ENCODE measurements at regions not wholly inside any gene's neighbourhood (a gene's known extent, or its start where the extent isn't known, plus 50 kb on each side); places are given as distances from the start of the nearest gene placed in this dataset.

DNA sequence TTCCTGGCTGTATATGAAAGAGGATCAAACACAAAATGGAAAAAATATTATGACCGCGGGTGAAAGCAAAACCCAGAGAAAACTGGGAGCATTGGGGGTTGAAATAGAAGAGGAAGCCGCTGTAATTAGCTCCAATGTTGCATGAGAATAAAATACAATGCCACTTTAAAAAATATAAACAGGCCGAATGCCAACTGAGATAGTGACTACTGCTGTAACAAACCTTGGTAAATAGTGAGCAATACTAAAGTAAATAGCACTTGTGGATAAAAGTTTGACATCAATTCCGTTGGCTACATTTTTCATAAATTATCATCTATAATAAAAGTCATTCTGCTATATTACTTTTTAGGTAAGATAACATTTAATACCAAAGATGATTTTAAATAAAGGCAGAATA lies 395.8 kb upstream of the MIR17HG start:
- WGBS (ENCODE audit: extremely low coverage, insufficient coverage, insufficient read length), result no CpG with 5 or more reads among the region's 5 CpGs
- H3K79me2 ChIP-seq (ENCODE audit: control insufficient read depth, insufficient read depth, low read length, poor library complexity), result no peaks in the 10 kb centered on the region
- no peak overlapping the region for H3K23ac ChIP-seq (ENCODE audit: low read length)
- DNase-seq, result no peak
- H3K18ac ChIP-seq (ENCODE audit: low read length), result no peak overlapping the region
- H2AK5ac ChIP-seq (ENCODE audit: low read length), result no peak overlapping the region
- H4K8ac ChIP-seq (ENCODE audit: low read depth, low read length), result no peak overlapping the region
- no peak overlapping the region for H3K4me2 ChIP-seq (ENCODE audit: low read length)
- H2BK120ac ChIP-seq (ENCODE audit: insufficient read depth, low read length, poor library complexity), result no peak overlapping the region
- no peak overlapping the region for H3K9ac ChIP-seq (ENCODE audit: low read length)
- H2BK12ac ChIP-seq (ENCODE audit: low read length), result no peak overlapping the region
- no peak overlapping the region for H4K91ac ChIP-seq (ENCODE audit: low read depth, low read length)
- H3K9me3 ChIP-seq (ENCODE audit: insufficient read depth, low read depth, low read length), result peaks cover 1% of the 10 kb centered on the region
- no peak overlapping the region for H4K12ac ChIP-seq (ENCODE audit: low read depth, low read length)
- H3K36me3 ChIP-seq (ENCODE audit: control insufficient read depth in 1 of 2, insufficient read depth in 2 of 2, low read length in 2 of 2), result no peaks in the 10 kb centered on the region
- no peaks in the 10 kb centered on the region for H3K79me1 ChIP-seq (ENCODE audit: low read length)
- no peak overlapping the region for H3K14ac ChIP-seq (ENCODE audit: low read length)
- H3K4me3 ChIP-seq (ENCODE audit: low read depth, low read length), result no peak overlapping the region
- no peaks in the 10 kb centered on the region for H3K4me1 ChIP-seq (ENCODE audit: control insufficient read depth in 1 of 2, insufficient read depth in 2 of 2, low read length in 2 of 2)
- no peak overlapping the region for H3K27ac ChIP-seq (ENCODE audit: low read depth, low read length)
- H3K4ac ChIP-seq (ENCODE audit: low read depth, low read length), result no peak overlapping the region
- no peak overlapping the region for H2BK5ac ChIP-seq (ENCODE audit: low read depth, low read length, poor library complexity)
- H2AFZ ChIP-seq (ENCODE audit: insufficient read depth, low read length, poor library complexity), result no peak overlapping the region
- H3K27me3 ChIP-seq (ENCODE audit: insufficient read depth, low read length), result no peaks in the 10 kb centered on the region

DNA sequence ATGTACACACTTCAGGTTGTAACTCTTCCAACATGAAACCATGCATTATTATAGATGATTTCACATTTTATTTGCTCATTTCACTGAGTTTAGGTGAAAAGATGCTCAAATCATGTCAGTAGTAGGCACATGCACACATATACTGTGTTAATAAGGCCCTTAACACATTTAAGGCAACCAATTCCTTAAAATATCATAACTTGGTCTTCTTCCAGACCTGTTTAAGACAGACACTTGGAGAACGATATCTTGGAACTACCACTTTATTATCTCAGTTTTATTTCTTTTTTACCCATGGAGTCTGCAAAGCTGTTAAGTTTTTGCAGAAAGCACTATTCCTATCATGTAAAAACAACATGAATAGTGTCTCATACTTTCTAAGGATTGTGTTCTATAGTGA lies 395.2 kb upstream of the MIR17HG start:
- no peak overlapping the region for H2AFZ ChIP-seq (ENCODE audit: insufficient read depth, low read length, poor library complexity)

DNA sequence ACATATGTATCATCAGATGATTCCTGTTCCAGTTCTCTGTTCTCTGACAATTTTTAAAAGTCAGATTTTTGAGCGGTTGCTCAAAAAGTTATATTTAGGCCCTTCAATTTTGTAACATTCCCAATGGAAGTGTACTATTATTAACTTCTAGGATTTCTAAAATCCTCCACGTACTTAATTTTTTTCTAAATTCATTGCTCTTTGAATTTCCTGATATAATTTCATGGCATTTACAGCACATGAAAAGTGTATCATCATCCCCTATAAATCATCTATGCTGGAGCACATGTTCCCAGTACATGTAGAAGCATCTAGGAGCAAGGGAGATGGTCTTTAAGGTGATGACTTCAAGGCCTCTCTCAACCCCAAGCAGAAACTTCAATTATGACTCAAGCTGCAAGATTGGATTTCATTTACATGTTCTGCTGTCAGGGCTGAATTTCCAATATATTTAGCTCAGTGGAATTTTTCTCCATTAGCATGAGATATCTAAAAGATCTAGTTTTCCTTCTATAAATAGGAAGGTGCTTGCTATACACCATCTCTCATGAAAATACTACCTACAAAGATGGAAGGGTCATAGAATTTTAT lies 392.8 kb upstream of the MIR17HG start:
- Histone ChIP-seq H3K4me2 (ENCODE audit: low read length) (no peak overlapping the region), H3K14ac (ENCODE audit: low read length) (no peak overlapping the region), H3K9ac (ENCODE audit: low read length) (no peak overlapping the region), H2BK5ac (ENCODE audit: low read depth, low read length, poor library complexity) (no peak overlapping the region), H3K36me3 (ENCODE audit: control insufficient read depth in 1 of 2, insufficient read depth in 2 of 2, low read length in 2 of 2) (no peaks in the 10 kb centered on the region), H3K4ac (ENCODE audit: low read depth, low read length) (no peak overlapping the region), H3K9me3 (ENCODE audit: insufficient read depth, low read depth, low read length) (no peaks in the 10 kb centered on the region), H3K4me3 (ENCODE audit: low read depth, low read length) (no peak overlapping the region), H4K12ac (ENCODE audit: low read depth, low read length) (no peak overlapping the region), H3K27me3 (ENCODE audit: insufficient read depth, low read length) (no peaks in the 10 kb centered on the region), H2BK120ac (ENCODE audit: insufficient read depth, low read length, poor library complexity) (no peak overlapping the region), H3K27ac (ENCODE audit: low read depth, low read length) (no peak overlapping the region), H3K79me1 (ENCODE audit: low read length) (no peaks in the 10 kb centered on the region), H3K4me1 (ENCODE audit: control insufficient read depth in 1 of 2, insufficient read depth in 2 of 2, low read length in 2 of 2) (no peaks in the 10 kb centered on the region), H2AK5ac (ENCODE audit: low read length) (no peak overlapping the region), H3K23ac (ENCODE audit: low read length) (no peak overlapping the region), H3K18ac (ENCODE audit: low read length) (no peak overlapping the region), H2AFZ (ENCODE audit: insufficient read depth, low read length, poor library complexity) (no peak overlapping the region), H3K79me2 (ENCODE audit: control insufficient read depth, insufficient read depth, low read length, poor library complexity) (no peaks in the 10 kb centered on the region), H4K8ac (ENCODE audit: low read depth, low read length) (no peak overlapping the region), H4K91ac (ENCODE audit: low read depth, low read length) (no peak overlapping the region), H2BK12ac (ENCODE audit: low read length) (no peak overlapping the region)
- WGBS (ENCODE audit: extremely low coverage, insufficient coverage, insufficient read length), result no CpG with 5 or more reads among the region's 2 CpGs
- DNase-seq, result no peak

More for the DNA sequence above, 395.2 kb upstream of the MIR17HG start:
- H3K23ac ChIP-seq (ENCODE audit: low read length), result no peak overlapping the region
- no peak overlapping the region for H3K9ac ChIP-seq (ENCODE audit: low read length)
- no peak overlapping the region for H3K4me2 ChIP-seq (ENCODE audit: low read length)
- no peak overlapping the region for H2BK5ac ChIP-seq (ENCODE audit: low read depth, low read length, poor library complexity)
- no peaks in the 10 kb centered on the region for H3K79me2 ChIP-seq (ENCODE audit: control insufficient read depth, insufficient read depth, low read length, poor library complexity)
- no peak overlapping the region for H4K12ac ChIP-seq (ENCODE audit: low read depth, low read length)
- no peak overlapping the region for H3K4ac ChIP-seq (ENCODE audit: low read depth, low read length)
- no peak overlapping the region for H3K14ac ChIP-seq (ENCODE audit: low read length)
- WGBS (ENCODE audit: extremely low coverage, insufficient coverage, insufficient read length), result no CpG with 5 or more reads among the region's 1 CpG
- no peaks in the 10 kb centered on the region for H3K4me1 ChIP-seq (ENCODE audit: control insufficient read depth in 1 of 2, insufficient read depth in 2 of 2, low read length in 2 of 2)
- no peak overlapping the region for H4K91ac ChIP-seq (ENCODE audit: low read depth, low read length)
- H3K9me3 ChIP-seq (ENCODE audit: insufficient read depth, low read depth, low read length), result no peaks in the 10 kb centered on the region
- no peak overlapping the region for H3K4me3 ChIP-seq (ENCODE audit: low read depth, low read length)
- H4K8ac ChIP-seq (ENCODE audit: low read depth, low read length), result no peak overlapping the region
- no peak overlapping the region for H3K27ac ChIP-seq (ENCODE audit: low read depth, low read length)
- no peak overlapping the region for H2AK5ac ChIP-seq (ENCODE audit: low read length)
- no peak overlapping the region for H3K18ac ChIP-seq (ENCODE audit: low read length)
- no peak for DNase-seq
- no peaks in the 10 kb centered on the region for H3K27me3 ChIP-seq (ENCODE audit: insufficient read depth, low read length)
- H3K79me1 ChIP-seq (ENCODE audit: low read length), result no peaks in the 10 kb centered on the region
- H2BK12ac ChIP-seq (ENCODE audit: low read length), result no peak overlapping the region
- no peak overlapping the region for H2BK120ac ChIP-seq (ENCODE audit: insufficient read depth, low read length, poor library complexity)
- no peaks in the 10 kb centered on the region for H3K36me3 ChIP-seq (ENCODE audit: control insufficient read depth in 1 of 2, insufficient read depth in 2 of 2, low read length in 2 of 2)

GRCh38 chr13:90956031-90956430 lies 391.5 kb upstream of the MIR17HG start:
- WGBS (ENCODE audit: extremely low coverage, insufficient coverage, insufficient read length), result no CpG with 5 or more reads among the region's 1 CpG
- Histone ChIP-seq H3K79me2 (ENCODE audit: control insufficient read depth, insufficient read depth, low read length, poor library complexity) (no peaks in the 10 kb centered on the region), H3K27ac (ENCODE audit: low read depth, low read length) (no peak overlapping the region), H3K9me3 (ENCODE audit: insufficient read depth, low read depth, low read length) (no peaks in the 10 kb centered on the region), H3K27me3 (ENCODE audit: insufficient read depth, low read length) (no peaks in the 10 kb centered on the region), H3K9ac (ENCODE audit: low read length) (no peak overlapping the region), H2AK5ac (ENCODE audit: low read length) (no peak overlapping the region), H3K14ac (ENCODE audit: low read length) (no peak overlapping the region), H3K4me2 (ENCODE audit: low read length) (no peak overlapping the region), H3K4ac (ENCODE audit: low read depth, low read length) (no peak overlapping the region), H2BK120ac (ENCODE audit: insufficient read depth, low read length, poor library complexity) (no peak overlapping the region), H3K79me1 (ENCODE audit: low read length) (no peaks in the 10 kb centered on the region), H2BK5ac (ENCODE audit: low read depth, low read length, poor library complexity) (no peak overlapping the region), H3K23ac (ENCODE audit: low read length) (no peak overlapping the region), H3K4me3 (ENCODE audit: low read depth, low read length) (no peak overlapping the region), H4K8ac (ENCODE audit: low read depth, low read length) (no peak overlapping the region), H4K91ac (ENCODE audit: low read depth, low read length) (no peak overlapping the region), H3K4me1 (ENCODE audit: control insufficient read depth in 1 of 2, insufficient read depth in 2 of 2, low read length in 2 of 2) (no peaks in the 10 kb centered on the region), H2AFZ (ENCODE audit: insufficient read depth, low read length, poor library complexity) (no peak overlapping the region), H3K36me3 (ENCODE audit: control insufficient read depth in 1 of 2, insufficient read depth in 2 of 2, low read length in 2 of 2) (no peaks in the 10 kb centered on the region), H4K12ac (ENCODE audit: low read depth, low read length) (no peak overlapping the region), H3K18ac (ENCODE audit: low read length) (no peak overlapping the region), H2BK12ac (ENCODE audit: low read length) (no peak overlapping the region)
- DNase-seq, result no peak

Measured in trophoblast cell (in vitro differentiated cells and primary cell).